HG03064 (cell line): ENCODE measurements at regions not wholly inside any gene's neighbourhood (a gene's known extent, or its start where the extent isn't known, plus 50 kb on each side); places are given as distances from the start of the nearest gene placed in this dataset.
"Not testable (repeated sequence)": the region's sequence is repeated elsewhere in the genome, so short reads cannot be mapped to it uniquely, and the experiment has no call there.

Experiments
- ATAC-seq: cut with Tn5 transposase; IDR thresholded peaks from one replicate; pipeline ENCODE4 v1.9.1; 2021; ENCODE audit warnings: low read depth; ENCODE audit not compliant: unreplicated experiment

DNA sequence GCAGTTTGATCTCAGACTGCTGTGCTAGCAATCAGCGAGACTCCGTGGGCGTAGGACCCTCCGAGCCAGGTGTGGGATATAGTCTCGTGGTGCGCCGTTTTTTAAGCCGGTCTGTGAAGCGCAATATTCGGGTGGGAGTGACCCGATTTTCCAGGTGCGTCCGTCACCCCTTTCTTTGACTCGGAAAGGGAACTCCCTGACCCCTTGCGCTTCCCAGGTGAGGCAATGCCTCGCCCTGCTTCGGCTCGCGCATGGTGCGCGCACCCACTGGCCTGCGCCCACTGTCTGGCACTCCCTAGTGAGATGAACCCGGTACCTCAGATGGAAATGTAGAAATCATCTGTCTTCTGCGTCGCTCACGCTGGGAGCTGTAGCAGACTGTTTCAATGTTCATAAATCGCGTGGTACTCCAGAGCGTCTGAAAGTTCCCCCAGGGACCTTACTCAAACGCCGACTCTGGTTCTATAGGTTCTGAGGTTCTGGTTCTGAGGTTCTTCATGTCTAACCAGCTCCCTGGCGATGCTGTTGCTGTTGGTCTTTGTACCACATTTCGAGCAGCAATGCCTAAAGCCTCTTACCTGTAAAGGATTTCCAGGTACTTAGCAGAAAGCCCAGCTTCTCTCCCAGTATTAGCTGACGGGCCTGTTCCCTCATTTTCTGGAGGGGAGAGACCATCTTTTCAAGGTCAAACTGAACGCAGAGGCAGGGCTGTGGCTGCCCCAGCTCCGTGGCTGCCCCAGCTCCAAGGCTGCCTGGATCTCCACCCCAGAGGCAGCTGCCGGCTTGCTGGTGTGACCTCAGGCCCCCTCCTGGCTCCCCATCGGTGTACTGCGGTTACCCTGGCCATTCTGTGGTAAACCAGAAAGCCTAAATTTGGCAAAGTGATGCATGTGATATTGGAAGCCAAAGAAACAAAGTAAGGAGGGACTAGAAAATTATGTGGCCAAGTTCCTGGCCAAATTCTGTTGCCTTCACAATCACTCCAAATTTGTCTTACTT, 207.9 kb downstream of the RAB11FIP2 start:
- ATAC-seq, result not testable (repeated sequence)

GRCh38 chr10:117856426-117856825, 190.3 kb downstream of the RAB11FIP2 start:
- ATAC-seq, result not testable (repeated sequence)

- ATAC-seq, result no peak
Measured at GRCh38 chr10:117860135-117860534, 186.6 kb downstream of the RAB11FIP2 start.

GRCh38 chr10:117860823-117861222, 185.9 kb downstream of the RAB11FIP2 start:
- ATAC-seq, result no peak

GRCh38 chr10:117861329-117861728, 185.4 kb downstream of the RAB11FIP2 start:
- no peak for ATAC-seq

- no peak for ATAC-seq
Measured at GRCh38 chr10:117863771-117864170, 183.0 kb downstream of the RAB11FIP2 start.

GRCh38 chr10:117865945-117866344, 180.8 kb downstream of the RAB11FIP2 start:
- no peak for ATAC-seq

DNA sequence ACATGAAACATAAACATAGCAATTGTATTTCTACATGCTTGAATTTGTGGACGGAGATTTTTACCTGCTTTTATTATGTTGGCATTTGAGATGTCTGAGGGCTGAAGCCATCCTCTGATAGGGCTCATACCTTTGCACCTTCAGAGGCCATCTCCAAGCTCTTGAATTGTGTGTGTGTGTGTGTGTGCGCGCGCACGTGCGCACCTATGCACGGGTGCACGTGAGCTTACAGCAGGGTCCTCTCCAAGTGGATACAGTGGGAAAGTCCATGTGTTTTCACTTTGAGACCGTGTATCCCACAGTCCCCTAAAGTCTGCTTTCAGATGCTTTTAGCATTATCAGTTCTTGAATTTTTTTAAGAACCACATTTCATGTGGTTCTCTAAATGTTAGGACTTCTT, 178.6 kb downstream of the RAB11FIP2 start:
- no peak for ATAC-seq

DNA sequence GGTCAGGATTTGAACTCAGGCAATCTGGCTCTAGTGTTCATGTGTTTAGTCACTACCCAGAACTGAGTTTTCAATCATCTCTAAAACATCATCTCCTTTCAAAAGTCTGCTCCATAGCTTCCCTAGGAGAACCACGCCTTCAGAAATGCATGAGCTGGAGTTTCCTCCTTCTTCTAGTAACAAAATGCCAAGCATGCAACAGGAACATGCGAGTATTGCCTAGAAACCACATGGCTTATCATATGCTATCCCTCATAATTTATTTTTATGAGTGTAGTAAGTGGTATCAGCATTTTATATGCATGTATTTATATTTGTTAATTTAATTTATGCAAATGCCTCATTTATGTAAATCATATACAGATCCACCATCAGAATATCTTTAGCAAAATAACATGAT, 170.9 kb downstream of the RAB11FIP2 start:
- ATAC-seq, result no peak

DNA sequence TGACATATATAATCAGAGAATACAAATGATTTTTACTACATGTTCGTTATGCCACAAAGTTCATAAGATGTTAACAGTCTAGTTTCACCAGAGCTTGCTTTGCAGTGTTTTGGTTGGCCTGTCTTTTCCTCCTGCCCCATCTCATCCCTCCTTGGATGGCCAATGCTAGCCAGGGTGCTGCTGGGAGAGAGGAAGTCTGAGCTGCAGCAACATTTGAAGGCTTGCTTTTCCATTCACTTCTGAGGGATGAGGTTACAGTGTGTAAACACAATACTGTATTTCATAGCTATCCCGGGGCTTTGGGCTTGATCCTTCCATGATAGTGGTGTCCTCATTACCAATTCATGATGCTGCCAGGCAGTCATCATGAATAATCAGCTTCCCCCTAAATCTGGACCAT, 170.5 kb downstream of the RAB11FIP2 start:
- no peak for ATAC-seq

GRCh38 chr10:117878626-117879025, 168.1 kb downstream of the RAB11FIP2 start:
- no peak for ATAC-seq

GRCh38 chr10:117884093-117884492, 162.6 kb downstream of the RAB11FIP2 start:
- no peak for ATAC-seq

- ATAC-seq, result no peak
Measured at GRCh38 chr10:117884592-117884991, 162.1 kb downstream of the RAB11FIP2 start.

DNA sequence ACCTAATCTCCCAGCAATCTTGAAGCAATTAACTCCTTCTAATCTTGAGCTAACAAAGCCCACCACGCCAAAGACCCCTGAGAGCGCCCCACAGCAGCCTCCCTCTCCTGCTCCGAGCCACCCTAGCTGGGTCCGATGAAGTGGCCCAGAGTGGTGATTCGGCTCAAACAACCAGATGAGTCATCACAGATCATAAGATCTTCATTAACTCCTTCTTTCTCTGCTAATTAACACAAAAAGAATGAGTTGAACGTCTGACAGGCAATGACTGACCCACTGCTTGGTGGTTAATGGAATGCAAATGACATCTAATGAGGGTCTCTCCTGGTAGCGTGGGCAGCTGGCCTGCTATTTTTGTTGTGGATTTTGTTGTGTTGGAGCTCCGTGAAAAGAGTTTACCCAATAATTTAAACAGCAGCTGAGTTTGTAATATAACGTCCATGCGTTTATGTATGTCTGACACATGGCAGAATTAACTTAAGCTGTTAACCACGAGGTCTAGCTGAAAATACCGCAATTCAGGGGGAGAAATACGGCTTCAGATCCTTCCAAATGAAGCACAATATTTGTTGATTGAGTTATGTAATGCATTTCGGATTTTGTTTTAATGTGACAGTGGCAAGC, 161.4 kb downstream of the RAB11FIP2 start:
- ATAC-seq, result no peak

GRCh38 chr10:117886766-117887165, 160.0 kb downstream of the RAB11FIP2 start:
- no peak for ATAC-seq

DNA sequence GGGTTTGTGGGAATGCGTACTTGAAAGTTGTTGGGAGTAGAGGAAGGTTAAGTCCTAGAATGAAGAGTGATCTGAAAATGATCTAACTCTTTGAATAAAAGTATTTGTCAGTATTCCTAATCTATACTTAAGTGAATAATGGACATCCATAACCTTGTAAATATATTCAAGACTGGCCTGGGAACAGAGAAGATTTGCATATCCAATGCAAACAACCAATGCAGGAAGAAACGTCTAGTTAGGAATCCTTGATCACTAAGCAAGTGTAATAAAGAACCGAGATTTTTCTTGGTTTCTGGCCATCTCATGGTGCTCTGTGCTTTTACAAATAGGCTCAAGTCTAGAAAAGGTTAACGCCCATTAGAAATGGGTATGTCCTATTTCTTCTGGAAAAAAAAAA, 157.1 kb downstream of the RAB11FIP2 start:
- ATAC-seq, result no peak

DNA sequence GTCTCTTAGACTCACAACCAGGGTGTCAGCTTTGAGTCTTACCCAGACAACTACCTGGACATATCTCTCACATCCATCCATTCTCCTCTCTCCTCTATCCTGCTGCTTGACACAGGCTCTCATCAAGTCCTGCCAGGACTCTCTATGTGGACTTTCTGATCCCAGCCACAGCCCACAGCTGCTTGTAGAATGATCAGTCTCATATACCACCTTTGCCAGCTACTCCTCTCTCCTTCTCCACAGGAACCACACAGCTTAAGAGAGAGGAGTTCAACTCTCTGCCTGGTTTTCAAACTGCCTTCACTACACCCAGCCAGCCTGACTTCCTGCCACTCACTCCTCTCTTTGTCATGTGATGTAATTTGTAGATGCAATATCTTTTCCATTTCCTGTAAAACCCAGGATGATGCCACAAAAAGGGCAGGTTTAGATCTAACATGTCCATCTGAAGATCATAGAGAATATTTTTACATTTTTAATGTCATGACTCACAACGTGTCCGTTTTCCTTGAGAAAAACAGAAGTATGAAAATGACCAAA, 154.0 kb downstream of the RAB11FIP2 start:
- ATAC-seq, result no peak

DNA sequence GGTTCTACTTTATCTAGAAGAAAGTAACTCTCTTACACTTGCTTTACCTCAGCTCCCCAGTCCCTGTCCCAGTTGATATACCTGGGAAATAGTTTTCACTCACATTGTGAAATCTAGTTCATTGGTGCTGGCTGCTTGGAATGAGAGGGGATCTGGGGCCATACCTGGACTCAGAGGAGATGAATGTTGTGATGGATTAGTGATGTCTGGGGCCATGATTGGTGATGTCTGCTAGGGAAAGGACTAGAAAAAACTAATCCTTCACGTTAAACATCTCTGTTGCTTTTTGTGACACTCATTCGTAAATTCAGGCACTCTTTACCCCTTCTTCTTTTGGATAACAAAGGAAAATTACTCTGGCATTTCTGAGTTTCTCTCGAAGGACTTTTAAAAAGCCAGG, 152.4 kb downstream of the RAB11FIP2 start:
- ATAC-seq, result no peak

DNA sequence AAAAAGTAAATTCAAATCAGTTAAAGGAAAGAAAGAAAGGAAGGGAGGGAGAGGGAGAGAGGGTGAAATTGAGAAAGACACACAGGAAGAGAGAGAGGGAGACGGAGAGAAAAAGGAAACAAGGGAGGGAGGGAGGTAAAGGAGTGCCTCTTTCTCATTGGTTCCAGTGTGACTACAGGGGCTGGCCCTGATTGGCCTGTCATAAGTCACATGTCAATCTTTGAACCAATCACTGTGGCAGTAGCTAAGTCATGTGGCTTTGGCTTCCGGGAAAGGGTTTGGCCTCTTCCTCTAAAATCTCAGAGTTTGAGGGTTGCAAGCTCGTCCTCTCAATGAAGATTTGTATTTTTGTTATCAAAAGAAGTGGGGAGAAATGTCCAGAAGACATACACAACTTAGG, 150.2 kb downstream of the RAB11FIP2 start:
- ATAC-seq, result no peak

GRCh38 chr10:117899181-117899683, 147.5 kb downstream of the RAB11FIP2 start:
- ATAC-seq, result no peak

DNA sequence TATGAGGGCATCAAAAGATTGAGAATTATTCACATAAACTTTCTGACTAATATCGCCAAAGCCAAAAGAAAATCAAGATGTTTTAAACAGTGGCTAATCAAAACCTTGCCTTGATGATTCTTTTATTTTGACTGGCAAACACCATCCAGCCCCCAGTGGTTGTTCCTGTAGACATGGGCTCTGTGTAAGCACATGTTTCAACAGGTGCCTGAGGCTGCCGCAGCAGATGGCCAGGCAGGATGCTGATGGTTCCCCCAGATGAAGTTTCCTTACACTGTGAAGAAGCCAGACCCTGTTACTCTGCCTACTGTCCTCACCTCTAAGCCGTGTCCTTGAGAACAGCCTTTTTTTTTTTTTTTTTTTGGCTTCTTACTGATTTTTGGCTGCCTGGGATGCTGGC, 146.5 kb downstream of the RAB11FIP2 start:
- ATAC-seq, result no peak
